GM21576 (cell line): ENCODE measurements at regions not wholly inside any gene's neighbourhood (a gene's known extent, or its start where the extent isn't known, plus 50 kb on each side); places are given as distances from the start of the nearest gene placed in this dataset.

Source experiments
- ATAC-seq: cut with Tn5 transposase; IDR thresholded peaks from one replicate; pipeline ENCODE4 v1.9.1; 2021; ENCODE audit warnings: mild to moderate bottlenecking, moderate library complexity; ENCODE audit not compliant: unreplicated experiment

GRCh38 chr21:17454315-17455027, 58.4 kb upstream of the CXADR start:
- ATAC-seq: peak; percentile 86

- ATAC-seq: no peak
Observed at GRCh38 chr21:17455028-17455353, 57.9 kb upstream of the CXADR start.

GRCh38 chr21:17455451-17455850, 57.4 kb upstream of the CXADR start:
- no peak for ATAC-seq

- no peak for ATAC-seq
Observed at GRCh38 chr21:17458279-17458678, 54.6 kb upstream of the CXADR start.

- no peak for ATAC-seq
Observed at GRCh38 chr21:17460094-17460493, 52.7 kb upstream of the CXADR start.

- ATAC-seq: no peak
Observed at GRCh38 chr21:17461014-17461413, 51.8 kb upstream of the CXADR start.

GRCh38 chr21:17461582-17461981, 51.3 kb upstream of the CXADR start:
- no peak for ATAC-seq

GRCh38 chr21:17462276-17462981, 50.4 kb upstream of the CXADR start:
- no peak for ATAC-seq
